NCI-H774 (cell line): ENCODE measurements at regions not wholly inside any gene's neighbourhood (a gene's known extent, or its start where the extent isn't known, plus 50 kb on each side); places are given as distances from the start of the nearest gene placed in this dataset.

ENCODE experiments used
- DNase-seq: peaks from one replicate; lab custom pipeline; 2025; lab: John Stamatoyannopoulos, UW

GRCh38 chr9:117486426-117486825, 71.6 kb upstream of the ASTN2 start:
- no peak for DNase-seq

GRCh38 chr9:117485176-117485575, 70.3 kb upstream of the ASTN2 start:
- DNase-seq, result no peak

DNA sequence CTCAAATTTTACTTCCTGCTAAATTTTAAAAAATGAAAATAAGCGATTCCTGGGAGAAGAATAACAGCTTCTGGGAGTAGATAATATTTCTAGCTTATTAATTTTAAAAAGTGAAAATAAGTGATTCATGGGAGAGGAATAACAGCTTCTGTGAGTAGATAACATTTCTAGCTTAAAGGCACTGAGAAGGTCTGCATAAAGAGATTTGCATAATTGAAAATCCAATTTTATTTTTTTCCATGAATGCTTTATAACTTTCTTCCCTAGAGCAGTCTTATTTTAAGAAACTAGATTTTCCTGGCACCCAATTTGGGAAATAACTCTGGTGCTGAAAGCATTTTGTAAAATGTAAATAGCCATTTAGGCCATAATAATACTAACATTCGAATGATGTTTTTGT, 65.9 kb upstream of the ASTN2 start:
- DNase-seq, result no peak

DNA sequence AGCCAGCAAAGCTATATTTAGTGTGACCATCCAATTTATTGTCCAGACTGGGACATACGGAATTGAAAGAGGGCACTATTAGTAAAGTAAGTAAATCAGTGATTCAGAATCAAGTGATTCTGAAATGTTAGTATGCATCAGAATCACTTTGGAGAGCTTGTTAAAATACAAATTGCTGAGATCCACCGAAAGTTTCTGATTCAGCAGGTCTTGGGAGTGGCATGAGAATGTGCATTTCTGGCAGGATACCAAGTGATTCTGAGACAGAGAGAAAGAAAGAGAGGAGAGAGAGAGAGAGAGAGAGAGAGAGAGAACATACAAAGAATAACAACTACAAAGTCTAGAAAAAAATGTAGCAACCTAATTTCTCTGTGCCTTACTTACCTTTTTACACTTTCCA, 65.4 kb upstream of the ASTN2 start:
- DNase-seq, result no peak

GRCh38 chr9:117473293-117473692, 58.4 kb upstream of the ASTN2 start:
- no peak for DNase-seq

DNA sequence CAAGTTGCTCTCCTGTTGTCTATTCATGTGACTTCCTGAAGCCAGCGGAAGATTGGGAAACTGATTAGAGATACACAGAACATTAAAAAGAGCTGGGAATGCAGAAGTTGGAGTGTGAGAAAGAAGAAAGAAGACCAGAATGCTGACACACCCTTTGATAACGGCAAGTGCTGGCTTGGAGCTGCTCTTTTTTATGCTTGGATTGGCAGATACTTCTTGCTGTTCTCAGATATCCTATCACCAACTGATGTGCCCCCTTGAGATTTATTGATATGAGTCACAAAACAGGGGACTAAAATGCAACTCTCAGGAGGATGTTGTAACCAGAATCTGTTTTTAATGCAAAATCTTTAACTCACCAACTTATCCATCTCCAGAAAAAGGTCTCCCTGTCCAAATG, 56.0 kb upstream of the ASTN2 start:
- no peak for DNase-seq

DNA sequence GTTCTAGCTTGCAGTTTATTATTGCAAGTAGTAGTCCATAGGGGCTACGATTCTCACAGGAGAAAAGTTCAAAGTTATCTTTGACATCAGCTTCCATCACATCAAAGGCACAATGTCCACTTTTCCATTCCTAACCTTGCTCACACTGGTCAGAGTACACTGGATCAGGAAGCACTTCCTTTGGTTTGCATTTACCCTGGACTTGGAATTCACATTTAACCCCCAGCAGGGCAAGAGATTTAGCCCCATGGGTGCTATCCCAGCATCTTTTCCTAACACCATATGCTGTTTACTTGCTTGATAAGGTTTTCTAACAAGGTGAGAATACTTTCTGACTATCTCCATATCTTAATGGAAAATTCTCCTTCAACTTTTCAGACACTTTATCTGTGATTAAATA, 55.6 kb upstream of the ASTN2 start:
- DNase-seq, result no peak

- no peak for DNase-seq
These were observed 51.3 kb upstream of the ASTN2 start for GRCh38 chr9:117466111-117466510.

DNA sequence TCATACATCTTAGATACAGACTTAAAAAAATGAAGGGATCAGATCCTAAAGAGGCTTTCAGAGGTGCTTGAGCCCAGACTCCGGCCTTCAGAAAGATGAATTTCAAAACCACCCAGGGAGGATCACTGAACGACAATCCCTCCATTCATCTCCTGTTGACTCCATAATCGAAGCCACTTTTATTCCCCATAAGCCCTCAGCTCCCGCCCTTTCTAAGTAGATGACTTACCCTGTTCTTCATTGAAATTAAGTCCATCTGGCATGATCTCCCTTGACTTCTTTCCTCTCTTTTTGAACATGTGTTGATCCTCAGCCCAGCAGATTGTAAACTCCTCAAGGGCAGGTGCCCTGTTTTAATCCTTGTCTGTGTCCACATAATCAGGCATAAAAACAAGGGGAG, 50.8 kb upstream of the ASTN2 start:
- no peak for DNase-seq

DNA sequence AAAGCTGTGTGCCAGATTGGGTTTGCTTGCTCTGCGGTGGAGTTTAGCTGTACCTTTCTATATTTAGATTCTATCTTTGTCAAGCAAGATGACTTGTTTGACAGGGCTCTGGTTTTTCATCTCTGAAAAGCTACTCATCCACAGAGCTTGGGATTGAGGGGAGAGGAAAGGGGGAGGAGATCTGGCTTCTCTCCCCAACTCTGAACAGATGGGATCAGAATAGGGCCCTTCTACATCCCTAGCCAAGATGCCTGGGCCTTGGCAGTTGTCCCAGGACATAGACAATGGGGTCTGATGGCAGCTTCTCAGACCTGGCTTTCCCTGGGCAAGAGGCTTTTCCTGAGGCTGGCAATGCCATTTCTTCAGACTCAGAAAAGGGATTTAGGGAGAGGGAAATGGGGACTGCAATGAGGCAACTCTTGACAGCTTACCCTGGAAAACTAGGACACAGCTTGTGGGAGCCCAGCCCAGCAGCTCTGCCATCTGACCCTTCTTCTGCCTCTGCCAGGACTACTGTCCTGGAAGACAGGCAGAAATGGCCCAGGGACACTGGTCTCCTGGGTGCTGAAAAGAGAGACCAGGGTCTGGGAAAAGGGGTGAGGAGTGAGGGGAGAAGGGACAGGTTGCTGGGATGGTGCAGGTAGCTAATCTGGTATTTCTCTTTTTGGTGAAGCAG, 50.2 kb upstream of the ASTN2 start:
- DNase-seq, result no peak
